SU-DHL-6 (cell line): ENCODE measurements at regions not wholly inside any gene's neighbourhood (a gene's known extent, or its start where the extent isn't known, plus 50 kb on each side); places are given as distances from the start of the nearest gene placed in this dataset.

Source experiments
- H2AFZ ChIP-seq: fragments of 200-600 bp; sonication (generic); 2 replicates; pipeline ENCODE4 v1.6.1; 2014; ENCODE audit warnings: low read depth, mild to moderate bottlenecking, moderate library complexity, mixed read lengths, antibody characterized with exemption, low read length; ENCODE audit not compliant: severe bottlenecking
- H3F3A ChIP-seq: fragments of 200-600 bp; shearing (Covaris generic); 2 replicates; pipeline ENCODE4 v1.6.0; 2016; ENCODE audit warnings: antibody characterized with exemption, mild to moderate bottlenecking; ENCODE audit not compliant: insufficient read depth
- H3K27ac ChIP-seq: fragments of 200-600 bp; sonication (generic); 2 replicates; pipeline ENCODE4 v1.5.1; 2016; ENCODE audit warnings: low read depth, mild to moderate bottlenecking, low read length, moderate library complexity, mixed read lengths
- H3K27me3 ChIP-seq: fragments of 200-600 bp; sonication (generic), shearing (Covaris generic); 2 replicates; pipeline ENCODE4 v1.6.0; 2014; ENCODE audit warnings: mild to moderate bottlenecking, low read length
- H3K36me3 ChIP-seq: fragments of 200-600 bp; sonication (generic); 2 replicates; pipeline ENCODE4 v1.6.1; 2014; ENCODE audit warnings: mild to moderate bottlenecking, low read length, mixed read lengths
- H3K4me2 ChIP-seq: fragments of 300-600, 200-600 bp; shearing (Covaris generic), sonication (generic); 2 replicates; pipeline ENCODE4 v1.6.0; 2014; ENCODE audit warnings: low read length, low read depth, mild to moderate bottlenecking; ENCODE audit not compliant: poor library complexity, severe bottlenecking
- H3K4me3 ChIP-seq: fragments of 200-600 bp; sonication (generic); 2 replicates; pipeline ENCODE4 v1.5.1; 2014; ENCODE audit warnings: antibody characterized with exemption, low read length, mild to moderate bottlenecking, mixed read lengths; ENCODE audit not compliant: insufficient read depth, poor library complexity, severe bottlenecking
- H3K79me2 ChIP-seq: fragments of 200-600 bp; sonication (generic); 2 replicates; pipeline ENCODE4 v1.6.1; 2014; ENCODE audit warnings: mild to moderate bottlenecking, low read length, moderate library complexity; ENCODE audit not compliant: insufficient read depth
- H3K9ac ChIP-seq: fragments of 200-600 bp; sonication (generic); 2 replicates; pipeline ENCODE4 v1.7.0; 2014; ENCODE audit warnings: mild to moderate bottlenecking, low read length
- H3K9me2 ChIP-seq: fragments of 200-600 bp; sonication (generic); replicated peaks from 2 replicates; pipeline ENCODE4 v1.6.1; 2014; ENCODE audit warnings: low read length; ENCODE audit not compliant: insufficient read depth
- H3K9me3 ChIP-seq: fragments of 200-600 bp; sonication (generic); 2 replicates; pipeline ENCODE4 v1.6.1; 2014; ENCODE audit warnings: low read length, mixed read lengths; ENCODE audit not compliant: insufficient read depth
- H4K20me1 ChIP-seq: fragments of 200-600 bp; sonication (generic); 2 replicates; pipeline ENCODE4 v1.6.1; 2014; ENCODE audit warnings: low read depth, mild to moderate bottlenecking, antibody characterized with exemption, low read length, moderate library complexity, mixed read lengths
- EZH2phosphoT487 ChIP-seq: fragments of 200-600 bp; sonication (generic), shearing (Covaris generic); conservative IDR thresholded peaks from 2 replicates; pipeline ENCODE4 v1.6.1; 2018; ENCODE audit warnings: mild to moderate bottlenecking, antibody characterized with exemption, low read length, moderate library complexity, mixed read lengths
- TF ChIP-seq, protein P1 (sequence below): fragments of 200-600 bp; sonication (generic); IDR thresholded peaks from one replicate; pipeline ENCODE4 v1.5.1; 2017; ENCODE audit warnings: antibody characterized with exemption, mild to moderate bottlenecking, low read length, moderate library complexity; ENCODE audit not compliant: insufficient read depth, poor library complexity, severe bottlenecking

DNA sequence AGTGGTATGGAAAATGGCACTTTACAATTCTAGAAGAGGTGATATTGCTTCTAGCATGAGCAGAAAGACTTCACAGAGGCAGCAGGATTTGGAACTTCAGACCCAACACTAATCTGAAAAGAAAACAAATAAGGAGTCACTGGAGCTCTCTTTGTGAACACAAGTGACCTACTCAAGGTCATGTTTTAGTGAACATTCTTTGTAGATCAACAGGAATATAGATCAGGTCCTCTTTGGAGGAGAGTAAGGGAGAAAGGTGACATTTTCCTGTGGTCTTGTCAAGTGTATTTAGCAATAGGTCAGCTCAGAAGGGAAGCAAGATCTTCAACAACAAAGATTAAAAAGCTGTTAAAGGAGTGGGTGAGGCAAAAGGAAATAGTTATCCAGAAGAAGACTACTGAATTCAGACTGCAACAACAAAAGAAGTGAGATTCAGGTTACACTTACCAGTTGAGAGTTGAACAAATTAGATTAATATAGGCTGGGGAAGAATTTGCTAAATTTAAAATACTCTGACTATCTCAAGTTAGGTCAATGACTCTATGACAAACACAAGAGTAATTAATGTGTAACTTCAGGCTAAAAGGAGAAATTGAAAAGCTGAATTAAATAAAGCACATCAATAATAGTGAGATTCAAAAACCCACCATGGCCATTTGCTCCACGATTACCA, 528.2 kb downstream of the RPS29 start:
- Histone ChIP-seq H3K4me2 (no peak overlapping the region), H3K79me2 (no peaks in the 10 kb centered on the region), H2AFZ (no peak overlapping the region), H3K9ac (no peak overlapping the region), H4K20me1 (no peaks in the 10 kb centered on the region), H3K9me2 (no peaks in the 10 kb centered on the region), H3K9me3 (no peaks in the 10 kb centered on the region), H3K27me3 (no peaks in the 10 kb centered on the region), H3K27ac (no peak overlapping the region), H3F3A (no peaks in the 10 kb centered on the region), H3K36me3 (no peaks in the 10 kb centered on the region), H3K4me3 (no peak overlapping the region)
- TF ChIP-seq, protein P1, sequence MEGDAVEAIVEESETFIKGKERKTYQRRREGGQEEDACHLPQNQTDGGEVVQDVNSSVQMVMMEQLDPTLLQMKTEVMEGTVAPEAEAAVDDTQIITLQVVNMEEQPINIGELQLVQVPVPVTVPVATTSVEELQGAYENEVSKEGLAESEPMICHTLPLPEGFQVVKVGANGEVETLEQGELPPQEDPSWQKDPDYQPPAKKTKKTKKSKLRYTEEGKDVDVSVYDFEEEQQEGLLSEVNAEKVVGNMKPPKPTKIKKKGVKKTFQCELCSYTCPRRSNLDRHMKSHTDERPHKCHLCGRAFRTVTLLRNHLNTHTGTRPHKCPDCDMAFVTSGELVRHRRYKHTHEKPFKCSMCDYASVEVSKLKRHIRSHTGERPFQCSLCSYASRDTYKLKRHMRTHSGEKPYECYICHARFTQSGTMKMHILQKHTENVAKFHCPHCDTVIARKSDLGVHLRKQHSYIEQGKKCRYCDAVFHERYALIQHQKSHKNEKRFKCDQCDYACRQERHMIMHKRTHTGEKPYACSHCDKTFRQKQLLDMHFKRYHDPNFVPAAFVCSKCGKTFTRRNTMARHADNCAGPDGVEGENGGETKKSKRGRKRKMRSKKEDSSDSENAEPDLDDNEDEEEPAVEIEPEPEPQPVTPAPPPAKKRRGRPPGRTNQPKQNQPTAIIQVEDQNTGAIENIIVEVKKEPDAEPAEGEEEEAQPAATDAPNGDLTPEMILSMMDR = no peak
- TF ChIP-seq EZH2phosphoT487 = no peak

DNA sequence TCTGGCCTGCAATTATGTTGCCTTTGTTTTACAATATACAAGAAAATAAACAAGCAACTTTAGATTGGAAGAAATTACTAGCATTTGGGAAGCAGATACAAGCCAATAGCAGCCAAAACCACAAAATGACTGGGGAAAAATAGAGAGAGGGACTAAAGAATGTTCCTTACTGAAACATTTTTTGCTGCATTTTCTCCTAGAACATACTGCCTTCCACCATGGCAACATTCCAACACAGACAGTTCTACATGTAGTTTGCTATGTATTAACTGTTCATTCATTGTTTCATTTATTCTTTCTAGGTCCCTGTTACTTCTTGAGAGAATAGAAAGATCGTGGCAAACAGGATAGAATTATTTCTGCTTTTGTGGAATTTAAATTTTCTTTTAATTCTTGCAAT, 530.2 kb downstream of the RPS29 start:
- Histone ChIP-seq H2AFZ (no peak overlapping the region), H3K36me3 (no peaks in the 10 kb centered on the region), H4K20me1 (no peaks in the 10 kb centered on the region), H3K9me2 (no peaks in the 10 kb centered on the region), H3F3A (no peaks in the 10 kb centered on the region), H3K4me2 (no peak overlapping the region), H3K4me3 (no peak overlapping the region), H3K9me3 (no peaks in the 10 kb centered on the region), H3K27ac (no peak overlapping the region), H3K79me2 (no peaks in the 10 kb centered on the region), H3K27me3 (no peaks in the 10 kb centered on the region), H3K9ac (no peak overlapping the region)
- no peak for TF ChIP-seq EZH2phosphoT487
- TF ChIP-seq, protein P1 = no peak

DNA sequence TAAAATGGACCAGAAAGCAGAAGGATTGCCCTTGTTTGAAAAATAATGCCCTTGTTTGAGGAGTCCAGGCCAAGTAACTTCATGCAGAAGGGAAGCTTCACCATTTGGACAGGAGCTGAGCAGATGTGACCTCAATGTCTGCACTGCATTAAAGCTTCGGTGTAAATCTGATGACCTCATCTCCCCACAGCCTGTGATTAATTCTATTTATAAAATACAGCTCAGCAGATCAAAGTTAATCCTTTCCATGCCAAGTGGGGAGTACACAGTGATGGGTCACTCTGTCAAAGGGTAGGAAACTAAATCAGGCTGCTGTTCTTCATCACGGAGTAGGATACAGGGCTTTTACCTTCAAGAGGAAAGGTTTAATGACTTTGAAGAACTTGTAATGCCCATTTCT, 533.7 kb downstream of the RPS29 start:
- no peak overlapping the region for H3K9ac ChIP-seq
- no peak overlapping the region for H2AFZ ChIP-seq
- no peaks in the 10 kb centered on the region for H3K79me2 ChIP-seq
- no peaks in the 10 kb centered on the region for H3K9me2 ChIP-seq
- no peak overlapping the region for H3K27ac ChIP-seq
- H3F3A ChIP-seq = no peaks in the 10 kb centered on the region
- H3K9me3 ChIP-seq = no peaks in the 10 kb centered on the region
- no peaks in the 10 kb centered on the region for H3K36me3 ChIP-seq
- no peak overlapping the region for H3K4me3 ChIP-seq
- H4K20me1 ChIP-seq = no peaks in the 10 kb centered on the region
- no peak for TF ChIP-seq EZH2phosphoT487
- H3K4me2 ChIP-seq = no peak overlapping the region
- no peaks in the 10 kb centered on the region for H3K27me3 ChIP-seq

DNA sequence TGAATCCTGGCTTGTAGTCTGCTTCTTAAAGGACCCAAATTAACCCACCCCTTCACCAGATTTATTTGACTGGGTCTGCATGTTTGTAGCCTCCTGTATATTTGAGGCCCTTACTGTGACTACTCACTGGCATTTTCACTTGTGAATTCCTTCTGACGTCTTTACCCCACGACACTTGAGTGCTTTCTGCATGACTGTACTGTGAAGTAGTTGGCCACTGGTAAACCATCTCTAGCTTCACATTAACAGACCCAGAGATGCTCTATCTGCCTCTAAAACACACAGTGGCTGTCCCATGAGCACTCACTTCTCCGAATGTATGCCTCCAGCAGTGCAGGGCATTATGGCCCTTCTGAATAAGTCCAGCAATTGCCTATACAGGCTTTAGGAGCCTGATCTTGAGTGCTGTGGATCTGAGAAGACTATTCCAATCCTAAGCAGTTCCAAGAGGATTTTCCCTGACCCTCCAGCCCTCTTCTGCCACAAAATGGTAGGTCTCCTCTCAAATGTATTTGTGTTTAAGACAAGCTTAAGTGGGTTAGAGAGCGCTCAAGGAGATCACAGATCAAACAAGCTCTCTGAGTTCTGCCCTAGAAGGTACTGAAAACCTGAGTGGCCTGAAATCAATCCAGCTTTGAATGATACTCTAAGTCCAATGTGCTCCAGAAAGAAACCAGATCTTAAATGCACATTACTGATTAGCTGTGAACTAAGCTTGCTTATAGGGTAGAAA, 534.7 kb downstream of the RPS29 start:
- no peak overlapping the region for H2AFZ ChIP-seq
- H3F3A ChIP-seq = no peaks in the 10 kb centered on the region
- H3K27me3 ChIP-seq = no peaks in the 10 kb centered on the region
- no peak overlapping the region for H3K4me2 ChIP-seq
- H3K36me3 ChIP-seq = no peaks in the 10 kb centered on the region
- TF ChIP-seq EZH2phosphoT487 = no peak
- TF ChIP-seq, protein P1 = no peak
- no peaks in the 10 kb centered on the region for H3K79me2 ChIP-seq
- no peaks in the 10 kb centered on the region for H3K9me3 ChIP-seq
- H4K20me1 ChIP-seq = no peaks in the 10 kb centered on the region
- H3K27ac ChIP-seq = no peak overlapping the region
- no peak overlapping the region for H3K4me3 ChIP-seq
- no peak overlapping the region for H3K9ac ChIP-seq
- no peaks in the 10 kb centered on the region for H3K9me2 ChIP-seq
